SU-DHL-6 (cell line): ENCODE measurements at regions not wholly inside any gene's neighbourhood (a gene's known extent, or its start where the extent isn't known, plus 50 kb on each side); places are given as distances from the start of the nearest gene placed in this dataset.
"Not testable (repeated sequence)": the region's sequence is repeated elsewhere in the genome, so short reads cannot be mapped to it uniquely, and the experiment has no call there.

ENCODE experiments used
- H2AFZ ChIP-seq: fragments of 200-600 bp; sonication (generic); 2 replicates; pipeline ENCODE4 v1.6.1; 2014; ENCODE audit warnings: low read depth, mild to moderate bottlenecking, moderate library complexity, mixed read lengths, antibody characterized with exemption, low read length; ENCODE audit not compliant: severe bottlenecking
- H3F3A ChIP-seq: fragments of 200-600 bp; shearing (Covaris generic); 2 replicates; pipeline ENCODE4 v1.6.0; 2016; ENCODE audit warnings: antibody characterized with exemption, mild to moderate bottlenecking; ENCODE audit not compliant: insufficient read depth
- H3K27ac ChIP-seq: fragments of 200-600 bp; sonication (generic); 2 replicates; pipeline ENCODE4 v1.5.1; 2016; ENCODE audit warnings: low read depth, mild to moderate bottlenecking, low read length, moderate library complexity, mixed read lengths
- H3K27me3 ChIP-seq: fragments of 200-600 bp; sonication (generic), shearing (Covaris generic); 2 replicates; pipeline ENCODE4 v1.6.0; 2014; ENCODE audit warnings: mild to moderate bottlenecking, low read length
- H3K36me3 ChIP-seq: fragments of 200-600 bp; sonication (generic); 2 replicates; pipeline ENCODE4 v1.6.1; 2014; ENCODE audit warnings: mild to moderate bottlenecking, low read length, mixed read lengths
- H3K4me2 ChIP-seq: fragments of 300-600, 200-600 bp; shearing (Covaris generic), sonication (generic); 2 replicates; pipeline ENCODE4 v1.6.0; 2014; ENCODE audit warnings: low read length, low read depth, mild to moderate bottlenecking; ENCODE audit not compliant: poor library complexity, severe bottlenecking
- H3K4me3 ChIP-seq: fragments of 200-600 bp; sonication (generic); 2 replicates; pipeline ENCODE4 v1.5.1; 2014; ENCODE audit warnings: antibody characterized with exemption, low read length, mild to moderate bottlenecking, mixed read lengths; ENCODE audit not compliant: insufficient read depth, poor library complexity, severe bottlenecking
- H3K79me2 ChIP-seq: fragments of 200-600 bp; sonication (generic); 2 replicates; pipeline ENCODE4 v1.6.1; 2014; ENCODE audit warnings: mild to moderate bottlenecking, low read length, moderate library complexity; ENCODE audit not compliant: insufficient read depth
- H3K9ac ChIP-seq: fragments of 200-600 bp; sonication (generic); 2 replicates; pipeline ENCODE4 v1.7.0; 2014; ENCODE audit warnings: mild to moderate bottlenecking, low read length
- H3K9me2 ChIP-seq: fragments of 200-600 bp; sonication (generic); replicated peaks from 2 replicates; pipeline ENCODE4 v1.6.1; 2014; ENCODE audit warnings: low read length; ENCODE audit not compliant: insufficient read depth
- H3K9me3 ChIP-seq: fragments of 200-600 bp; sonication (generic); 2 replicates; pipeline ENCODE4 v1.6.1; 2014; ENCODE audit warnings: low read length, mixed read lengths; ENCODE audit not compliant: insufficient read depth
- H4K20me1 ChIP-seq: fragments of 200-600 bp; sonication (generic); 2 replicates; pipeline ENCODE4 v1.6.1; 2014; ENCODE audit warnings: low read depth, mild to moderate bottlenecking, antibody characterized with exemption, low read length, moderate library complexity, mixed read lengths
- EZH2phosphoT487 ChIP-seq: fragments of 200-600 bp; sonication (generic), shearing (Covaris generic); conservative IDR thresholded peaks from 2 replicates; pipeline ENCODE4 v1.6.1; 2018; ENCODE audit warnings: mild to moderate bottlenecking, antibody characterized with exemption, low read length, moderate library complexity, mixed read lengths
- TF ChIP-seq, protein P1 (sequence below): fragments of 200-600 bp; sonication (generic); IDR thresholded peaks from one replicate; pipeline ENCODE4 v1.5.1; 2017; ENCODE audit warnings: antibody characterized with exemption, mild to moderate bottlenecking, low read length, moderate library complexity; ENCODE audit not compliant: insufficient read depth, poor library complexity, severe bottlenecking

DNA sequence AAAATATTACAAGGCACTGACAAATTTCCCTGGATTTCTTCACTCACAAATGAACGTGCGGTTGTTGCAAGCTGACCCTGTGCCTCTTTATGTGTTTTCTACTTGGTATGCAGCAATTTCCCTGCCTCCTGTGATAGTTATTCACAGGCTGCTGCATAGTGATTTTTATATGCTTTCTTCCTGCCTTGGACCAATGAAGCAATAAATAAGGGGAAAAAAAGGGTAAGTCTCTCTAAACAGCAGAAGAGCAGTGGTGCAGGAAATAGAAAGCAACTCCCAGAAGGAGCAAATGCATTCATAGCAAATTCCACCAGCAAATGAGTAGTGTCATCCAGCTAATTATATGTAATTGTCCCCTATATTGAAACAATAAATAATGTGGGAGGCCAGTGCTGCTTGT, 737.9 kb downstream of the GALC start:
- Histone ChIP-seq H3K27me3 (no peaks in the 10 kb centered on the region), H2AFZ (no peak overlapping the region), H3K4me3 (no peak overlapping the region), H3K9me3 (no peaks in the 10 kb centered on the region), H4K20me1 (no peaks in the 10 kb centered on the region), H3K79me2 (no peaks in the 10 kb centered on the region), H3F3A (no peaks in the 10 kb centered on the region), H3K4me2 (no peak overlapping the region), H3K9ac (no peak overlapping the region), H3K36me3 (no peaks in the 10 kb centered on the region), H3K27ac (no peak overlapping the region), H3K9me2 (no peaks in the 10 kb centered on the region)
- TF ChIP-seq, protein P1, sequence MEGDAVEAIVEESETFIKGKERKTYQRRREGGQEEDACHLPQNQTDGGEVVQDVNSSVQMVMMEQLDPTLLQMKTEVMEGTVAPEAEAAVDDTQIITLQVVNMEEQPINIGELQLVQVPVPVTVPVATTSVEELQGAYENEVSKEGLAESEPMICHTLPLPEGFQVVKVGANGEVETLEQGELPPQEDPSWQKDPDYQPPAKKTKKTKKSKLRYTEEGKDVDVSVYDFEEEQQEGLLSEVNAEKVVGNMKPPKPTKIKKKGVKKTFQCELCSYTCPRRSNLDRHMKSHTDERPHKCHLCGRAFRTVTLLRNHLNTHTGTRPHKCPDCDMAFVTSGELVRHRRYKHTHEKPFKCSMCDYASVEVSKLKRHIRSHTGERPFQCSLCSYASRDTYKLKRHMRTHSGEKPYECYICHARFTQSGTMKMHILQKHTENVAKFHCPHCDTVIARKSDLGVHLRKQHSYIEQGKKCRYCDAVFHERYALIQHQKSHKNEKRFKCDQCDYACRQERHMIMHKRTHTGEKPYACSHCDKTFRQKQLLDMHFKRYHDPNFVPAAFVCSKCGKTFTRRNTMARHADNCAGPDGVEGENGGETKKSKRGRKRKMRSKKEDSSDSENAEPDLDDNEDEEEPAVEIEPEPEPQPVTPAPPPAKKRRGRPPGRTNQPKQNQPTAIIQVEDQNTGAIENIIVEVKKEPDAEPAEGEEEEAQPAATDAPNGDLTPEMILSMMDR: no peak
- TF ChIP-seq EZH2phosphoT487: no peak

DNA sequence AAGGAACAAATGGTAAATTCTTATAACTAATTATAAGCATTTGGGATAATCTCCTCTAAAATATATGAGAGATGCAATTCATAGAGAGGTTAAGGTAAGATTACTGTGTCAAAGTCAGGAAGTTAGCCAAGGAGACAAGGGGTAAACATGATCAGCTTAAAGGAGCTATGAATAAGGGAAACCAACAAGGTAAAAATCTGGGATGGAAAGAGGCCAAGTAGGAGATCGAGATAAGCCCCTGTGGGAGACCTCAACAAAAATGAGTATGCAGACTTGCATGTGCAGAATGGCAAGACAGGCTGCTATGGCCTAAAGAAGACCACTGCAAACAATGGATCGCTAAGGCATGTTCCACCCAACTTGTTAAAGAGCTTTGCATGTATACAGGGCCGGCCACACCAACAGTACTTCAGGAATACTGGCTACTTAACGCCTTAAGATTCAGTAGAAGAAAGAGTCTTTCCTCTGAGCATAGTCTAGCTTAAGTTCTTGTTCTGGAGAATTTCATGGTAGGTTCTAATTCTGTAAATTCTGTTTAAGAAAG, 738.6 kb downstream of the GALC start:
- Histone ChIP-seq H3K27ac (no peak overlapping the region), H3F3A (no peaks in the 10 kb centered on the region), H4K20me1 (no peaks in the 10 kb centered on the region), H3K36me3 (no peaks in the 10 kb centered on the region), H3K4me3 (no peak overlapping the region), H3K9ac (no peak overlapping the region), H2AFZ (no peak overlapping the region), H3K79me2 (no peaks in the 10 kb centered on the region), H3K9me2 (no peaks in the 10 kb centered on the region), H3K4me2 (no peak overlapping the region), H3K27me3 (no peaks in the 10 kb centered on the region), H3K9me3 (no peaks in the 10 kb centered on the region)
- TF ChIP-seq, protein P1: no peak
- no peak for TF ChIP-seq EZH2phosphoT487

GRCh38 chr14:87253791-87254190, 739.2 kb downstream of the GALC start:
- H3K9ac ChIP-seq, H3K9me3 ChIP-seq, H2AFZ ChIP-seq, H3K4me3 ChIP-seq, H3K4me2 ChIP-seq, H3K9me2 ChIP-seq, H3K79me2 ChIP-seq, H3K27me3 ChIP-seq, H3K27ac ChIP-seq, H3F3A ChIP-seq, H4K20me1 ChIP-seq, H3K36me3 ChIP-seq: not testable (repeated sequence)

GRCh38 chr14:87252103-87252502, 740.9 kb downstream of the GALC start:
- no peaks in the 10 kb centered on the region for H3K9me3 ChIP-seq
- H3K79me2 ChIP-seq: no peaks in the 10 kb centered on the region
- H3K27me3 ChIP-seq: no peaks in the 10 kb centered on the region
- H3K27ac ChIP-seq: no peak overlapping the region
- no peak overlapping the region for H3K4me3 ChIP-seq
- no peaks in the 10 kb centered on the region for H4K20me1 ChIP-seq
- no peaks in the 10 kb centered on the region for H3F3A ChIP-seq
- no peak for TF ChIP-seq EZH2phosphoT487
- TF ChIP-seq, protein P1: no peak
- H2AFZ ChIP-seq: no peak overlapping the region
- no peaks in the 10 kb centered on the region for H3K9me2 ChIP-seq
- H3K9ac ChIP-seq: no peak overlapping the region
- no peak overlapping the region for H3K4me2 ChIP-seq
- no peaks in the 10 kb centered on the region for H3K36me3 ChIP-seq
